Endometrial microvascular endothelial cells (primary cell): ENCODE measurements at regions not wholly inside any gene's neighbourhood (a gene's known extent, or its start where the extent isn't known, plus 50 kb on each side); places are given as distances from the start of the nearest gene placed in this dataset.
"Not testable (repeated sequence)": the region's sequence is repeated elsewhere in the genome, so short reads cannot be mapped to it uniquely, and the experiment has no call there.

Experiments used
- in situ Hi-C: cut with HindIII; loops from 2 replicates; pipeline ENCODE4 v1.10.0; 2017; ENCODE audit warnings: low sequenced_read_pairs, low pct_unique_long_range_greater_than_20kb; ENCODE audit errors: inconsistent ontology term

GRCh38 chr5:142398011-142398729 lies 73.3 kb upstream of the SPRY4 start:
- in situ Hi-C loops = not testable (repeated sequence)

- in situ Hi-C loops = no loop called here
Measured at GRCh38 chr5:142397178-142397577, 72.4 kb upstream of the SPRY4 start.

GRCh38 chr5:142396436-142397038 lies 71.7 kb upstream of the SPRY4 start:
- in situ Hi-C loops = no loop called here

GRCh38 chr5:142395334-142395733 lies 70.5 kb upstream of the SPRY4 start:
- in situ Hi-C loops = no loop called here

- in situ Hi-C loops = no loop called here
Measured at GRCh38 chr5:142391058-142391845, 66.4 kb upstream of the SPRY4 start.

- in situ Hi-C loops = no loop called here
Measured at GRCh38 chr5:142390334-142390733, 65.5 kb upstream of the SPRY4 start.

- in situ Hi-C loops = no loop called here
Measured at GRCh38 chr5:142388696-142389095, 63.9 kb upstream of the SPRY4 start.

- in situ Hi-C loops = no loop called here
Measured at GRCh38 chr5:142387024-142387682, 62.3 kb upstream of the SPRY4 start.

- in situ Hi-C loops = no loop called here
Measured at GRCh38 chr5:142386137-142387023, 61.6 kb upstream of the SPRY4 start.

- in situ Hi-C loops = no loop called here
Measured at GRCh38 chr5:142385194-142385593, 60.4 kb upstream of the SPRY4 start.

GRCh38 chr5:142384014-142384413 lies 59.2 kb upstream of the SPRY4 start:
- in situ Hi-C loops = no loop called here

- in situ Hi-C loops = no loop called here
Measured at GRCh38 chr5:142382186-142382585, 57.4 kb upstream of the SPRY4 start.

- in situ Hi-C loops = no loop called here
Measured at GRCh38 chr5:142378737-142379634, 54.2 kb upstream of the SPRY4 start.

GRCh38 chr5:142375944-142376411 lies 51.2 kb upstream of the SPRY4 start:
- in situ Hi-C loops = no loop called here
